ENCODE measurements at regions not wholly inside any gene's neighbourhood (a gene's known extent, or its start where the extent isn't known, plus 50 kb on each side); places are given as distances from the start of the nearest gene placed in this dataset.

GRCh38 chr20:53872081-53872541 is 198.3 kb downstream of the BCAS1 start:
- no peaks in the 10 kb centered on the region for H3K36me3 Mint-ChIP-seq (ENCODE audit: insufficient read depth)
- H3K4me1 Mint-ChIP-seq (ENCODE audit: low read depth): peaks cover 24% of the 10 kb centered on the region
- peaks cover 3% of the 10 kb centered on the region for H3K27me3 Mint-ChIP-seq
- H3K4me3 Mint-ChIP-seq (ENCODE audit: low read depth): no peak overlapping the region
- no peaks in the 10 kb centered on the region for H3K9me3 Mint-ChIP-seq (ENCODE audit: low read depth)
- peak overlapping the region; percentile 4 for H3K27ac Mint-ChIP-seq
- DNase-seq (ENCODE audit: low spot score, unreplicated experiment): no peak
- TF ChIP-seq CTCF (IDR thresholded peaks at IDR 0.05; ENCODE audit: unreplicated experiment): no peak

GRCh38 chr20:53871541-53871940 is 198.9 kb downstream of the BCAS1 start:
- Mint-ChIP-seq H3K4me3 (ENCODE audit: low read depth) (no peak overlapping the region), H3K4me1 (ENCODE audit: low read depth) (peaks cover 30% of the 10 kb centered on the region), H3K9me3 (ENCODE audit: low read depth) (no peaks in the 10 kb centered on the region), H3K27ac (peak overlapping the region; percentile 37), H3K36me3 (ENCODE audit: insufficient read depth) (no peaks in the 10 kb centered on the region), H3K27me3 (no peaks in the 10 kb centered on the region)
- no peak for TF ChIP-seq CTCF (IDR thresholded peaks at IDR 0.05; ENCODE audit: unreplicated experiment)
- DNase-seq (ENCODE audit: low spot score, unreplicated experiment): no peak

- H3K4me3 Mint-ChIP-seq (ENCODE audit: low read depth): no peak overlapping the region
- H3K27ac Mint-ChIP-seq: peak overlapping the region; percentile 74
- DNase-seq (ENCODE audit: low spot score, unreplicated experiment): no peak
- no peak for TF ChIP-seq CTCF (IDR thresholded peaks at IDR 0.05; ENCODE audit: unreplicated experiment)
- no peaks in the 10 kb centered on the region for H3K9me3 Mint-ChIP-seq (ENCODE audit: low read depth)
- peaks cover 39% of the 10 kb centered on the region for H3K4me1 Mint-ChIP-seq (ENCODE audit: low read depth)
- H3K36me3 Mint-ChIP-seq (ENCODE audit: insufficient read depth): no peaks in the 10 kb centered on the region
- no peaks in the 10 kb centered on the region for H3K27me3 Mint-ChIP-seq
Observed at GRCh38 chr20:53870426-53871315, 199.7 kb downstream of the BCAS1 start.

- peak; percentile 30 for DNase-seq (ENCODE audit: low spot score, unreplicated experiment)
- Mint-ChIP-seq H3K36me3 (ENCODE audit: insufficient read depth) (no peaks in the 10 kb centered on the region), H3K27ac (peak overlapping the region; percentile 77), H3K4me3 (ENCODE audit: low read depth) (no peak overlapping the region), H3K27me3 (no peaks in the 10 kb centered on the region), H3K9me3 (ENCODE audit: low read depth) (no peaks in the 10 kb centered on the region), H3K4me1 (ENCODE audit: low read depth) (peaks cover 49% of the 10 kb centered on the region)
- peak; percentile 81 for TF ChIP-seq CTCF (IDR thresholded peaks at IDR 0.05; ENCODE audit: unreplicated experiment)
Observed at GRCh38 chr20:53869466-53870258, 200.7 kb downstream of the BCAS1 start.

- Mint-ChIP-seq H3K36me3 (ENCODE audit: insufficient read depth) (no peaks in the 10 kb centered on the region), H3K27ac (peak overlapping the region; percentile 99), H3K4me3 (ENCODE audit: low read depth) (no peak overlapping the region), H3K27me3 (no peaks in the 10 kb centered on the region), H3K4me1 (ENCODE audit: low read depth) (peaks cover 65% of the 10 kb centered on the region), H3K9me3 (ENCODE audit: low read depth) (no peaks in the 10 kb centered on the region)
- no peak for DNase-seq (ENCODE audit: low spot score, unreplicated experiment)
- TF ChIP-seq CTCF (IDR thresholded peaks at IDR 0.05; ENCODE audit: unreplicated experiment): no peak
Observed at GRCh38 chr20:53867741-53868351, 202.5 kb downstream of the BCAS1 start.

All from progenitor cell of endocrine pancreas (in vitro differentiated cells).